ENCODE measurements at regions not wholly inside any gene's neighbourhood (a gene's known extent, or its start where the extent isn't known, plus 50 kb on each side); places are given as distances from the start of the nearest gene placed in this dataset.
"Not testable (repeated sequence)": the region's sequence is repeated elsewhere in the genome, so short reads cannot be mapped to it uniquely, and the experiment has no call there.

GRCh38 chr11:56876621-56877275, 112.0 kb upstream of the OR5AK2 start:
- no peak for DNase-seq

GRCh38 chr11:56855217-56855616, 106.7 kb upstream of the OR9G4 start:
- no peak for DNase-seq

- DNase-seq: no peak
Observed at GRCh38 chr11:56852131-56852530, 103.6 kb upstream of the OR9G4 start.

DNA sequence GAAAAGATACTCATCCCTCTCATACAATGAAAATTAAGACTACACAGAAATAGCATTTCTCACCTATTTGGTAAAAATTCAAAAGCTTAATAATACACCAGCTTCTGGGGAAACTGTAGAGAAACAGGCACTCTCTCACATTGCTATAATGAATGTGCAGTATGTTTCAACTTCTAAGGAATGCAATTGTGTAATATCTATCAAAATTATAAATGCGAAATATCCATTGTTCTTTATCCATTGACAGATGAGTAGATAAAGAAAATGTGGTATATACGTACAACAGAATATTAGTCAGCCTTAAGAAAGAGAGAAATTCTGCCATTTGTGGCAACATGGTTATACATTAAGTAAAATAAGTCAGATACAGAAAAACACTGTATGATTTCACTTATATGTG, 101.4 kb upstream of the OR9G4 start:
- DNase-seq: no peak

DNA sequence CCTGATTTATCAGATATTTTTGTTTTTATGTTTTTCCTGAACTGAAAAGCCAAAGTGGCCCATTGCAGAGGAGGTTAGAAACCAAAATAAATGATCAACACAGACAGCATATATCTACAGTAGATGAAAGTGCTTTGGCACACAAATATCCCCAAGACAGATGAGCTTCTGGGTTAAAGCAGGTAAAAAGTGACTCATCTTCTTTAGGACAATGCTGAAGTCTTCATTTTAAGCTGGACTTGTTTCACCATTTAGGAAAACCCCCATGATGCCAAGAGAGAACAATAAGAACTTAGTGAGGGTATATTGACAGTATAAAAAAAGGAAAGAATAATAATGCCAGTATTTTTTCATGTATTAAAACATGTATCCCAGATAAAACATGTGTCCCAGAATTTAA, 100.8 kb upstream of the OR9G4 start:
- no peak for DNase-seq

DNA sequence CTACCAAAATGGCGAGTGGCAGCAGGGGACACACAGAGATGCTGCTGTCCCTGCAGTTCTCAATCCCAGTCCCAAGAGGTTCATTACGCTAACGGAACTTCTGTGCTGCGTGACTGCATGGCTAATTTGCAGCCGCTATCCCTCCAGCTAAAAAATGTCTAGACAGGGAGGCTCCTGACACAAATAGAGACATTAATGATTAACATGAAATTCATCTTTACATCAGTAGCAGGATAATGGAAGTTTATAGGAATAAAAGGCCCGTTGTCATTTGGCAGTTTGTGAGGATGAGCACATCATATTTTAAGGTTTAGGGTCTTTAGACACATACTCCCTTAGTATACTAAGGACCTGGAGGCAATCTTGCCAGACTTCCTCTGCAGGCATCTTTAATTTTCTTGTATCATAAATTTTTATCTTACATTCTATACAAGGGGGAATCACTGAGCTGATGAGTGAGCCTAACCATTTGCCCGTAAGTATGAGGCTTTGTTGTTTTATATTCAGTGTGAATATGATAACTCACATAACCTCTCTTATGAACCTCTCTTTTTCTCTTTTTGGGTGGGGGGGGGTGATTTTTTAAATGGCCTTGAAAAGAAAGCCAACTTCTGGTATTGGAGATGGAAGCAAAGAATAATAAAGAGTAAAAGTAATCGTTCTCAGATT, 99.8 kb upstream of the OR9G4 start:
- DNase-seq: no peak

- DNase-seq: no peak
Observed at GRCh38 chr11:56846631-56847576, 98.4 kb upstream of the OR9G4 start.

DNA sequence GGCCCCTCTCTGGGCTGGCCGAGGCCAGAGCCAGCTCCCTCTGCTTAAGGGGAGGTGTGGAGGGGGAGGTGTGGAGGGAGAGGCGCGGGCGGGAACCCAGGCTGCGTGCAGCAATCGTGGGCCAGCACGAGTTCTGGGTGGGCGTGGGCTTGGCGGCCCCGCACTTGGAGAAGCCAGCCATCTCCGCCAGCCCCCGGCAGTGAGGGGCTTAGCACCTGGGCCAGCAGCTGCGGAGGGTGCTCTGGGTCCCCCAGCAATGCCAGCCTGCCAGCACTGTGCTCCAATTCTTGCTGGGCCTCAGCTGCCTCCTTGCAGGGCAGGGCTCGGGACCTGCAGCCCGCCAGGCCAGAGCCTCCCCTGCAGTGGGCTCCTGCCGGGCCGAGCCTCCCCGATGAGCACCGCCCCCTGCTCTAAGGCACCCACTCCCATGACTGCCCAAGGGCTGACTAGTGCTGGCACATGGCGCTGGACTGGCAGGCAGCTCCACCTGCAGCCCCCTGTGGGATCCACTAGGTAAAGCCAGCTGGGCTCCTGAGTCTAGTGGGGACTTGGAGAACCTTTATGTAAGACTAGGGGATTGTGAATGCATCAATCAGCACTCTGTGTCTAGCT, 96.7 kb upstream of the OR9G4 start:
- DNase-seq: no peak

GRCh38 chr11:56843816-56844215, 95.3 kb upstream of the OR9G4 start:
- no peak for DNase-seq

DNA sequence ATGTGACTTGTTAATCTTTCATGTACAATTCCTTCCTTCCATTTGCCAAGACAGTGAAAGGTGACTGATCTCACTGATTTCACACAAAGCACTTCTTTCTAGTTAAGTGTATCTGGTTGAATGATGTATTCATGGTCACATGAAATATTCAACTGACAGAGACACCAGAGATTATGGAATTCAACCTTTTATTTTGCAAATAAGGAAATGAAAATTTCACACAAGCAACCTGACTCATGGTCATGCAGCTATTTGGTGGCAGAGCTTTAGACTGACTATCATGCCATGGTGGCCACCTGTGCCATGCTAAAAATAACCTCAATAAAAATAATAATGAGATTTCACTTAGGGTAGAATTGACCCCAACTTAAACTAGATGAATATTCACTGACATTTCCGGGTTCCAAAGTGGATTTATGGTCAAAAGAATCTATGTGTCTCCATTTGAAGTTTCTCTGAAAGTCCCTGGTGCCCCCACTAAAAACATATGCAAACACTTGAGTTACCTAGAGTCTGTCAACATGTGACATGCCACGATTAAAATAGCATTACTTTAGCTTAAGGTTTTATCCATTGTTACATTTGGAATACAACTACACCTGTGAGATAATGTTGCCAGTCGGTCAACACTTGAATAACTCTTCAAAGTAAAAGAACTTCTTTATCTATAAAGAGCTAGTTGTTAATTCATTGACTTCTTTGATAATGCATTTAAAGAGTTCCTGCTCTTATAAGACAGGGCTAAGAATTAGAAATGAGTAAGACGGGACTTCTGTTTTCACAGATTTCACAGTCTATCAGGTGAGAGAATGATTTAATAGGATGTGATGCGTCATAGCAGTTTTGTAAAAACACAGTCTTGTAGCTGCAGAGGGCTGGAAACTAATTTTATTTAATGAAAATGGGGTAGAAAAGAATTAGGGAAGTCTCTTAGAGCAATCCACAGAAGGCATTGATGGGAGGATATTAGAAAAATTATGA, 94.6 kb upstream of the OR9G4 start:
- DNase-seq: no peak

DNA sequence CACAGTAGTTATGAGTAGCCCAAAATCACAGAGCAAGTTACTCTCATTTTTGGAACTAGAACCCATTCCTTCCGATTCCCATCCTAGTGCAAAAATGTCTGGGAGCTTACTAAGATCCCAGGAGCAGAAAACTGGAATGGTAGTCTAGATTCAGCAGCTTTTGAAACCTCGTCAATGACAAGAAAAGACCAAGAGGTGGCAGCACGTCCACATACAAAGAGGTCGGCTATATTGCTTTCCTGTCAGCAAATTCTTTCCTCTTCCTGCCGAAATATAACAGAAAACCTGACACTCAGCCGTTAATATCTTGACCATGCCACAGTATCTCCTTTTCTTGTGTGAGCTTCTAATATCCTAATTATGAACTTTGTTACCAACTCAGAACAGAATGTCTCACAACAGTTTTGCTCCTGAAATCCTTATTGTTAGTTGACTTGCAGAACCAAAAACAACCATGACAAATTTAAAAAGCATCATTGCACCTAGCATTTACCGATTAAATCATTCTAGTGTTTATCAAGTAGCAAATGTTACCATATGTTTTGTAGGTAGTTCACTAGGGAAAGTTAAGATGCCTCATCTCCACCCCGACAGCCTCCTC, 92.8 kb upstream of the OR9G4 start:
- DNase-seq: peak; percentile 7

- not testable (repeated sequence) for DNase-seq
Observed at GRCh38 chr11:56827357-56827756, 78.9 kb upstream of the OR9G4 start.

- DNase-seq: no peak
Observed at GRCh38 chr11:56819916-56820315, 71.4 kb upstream of the OR9G4 start.

DNA sequence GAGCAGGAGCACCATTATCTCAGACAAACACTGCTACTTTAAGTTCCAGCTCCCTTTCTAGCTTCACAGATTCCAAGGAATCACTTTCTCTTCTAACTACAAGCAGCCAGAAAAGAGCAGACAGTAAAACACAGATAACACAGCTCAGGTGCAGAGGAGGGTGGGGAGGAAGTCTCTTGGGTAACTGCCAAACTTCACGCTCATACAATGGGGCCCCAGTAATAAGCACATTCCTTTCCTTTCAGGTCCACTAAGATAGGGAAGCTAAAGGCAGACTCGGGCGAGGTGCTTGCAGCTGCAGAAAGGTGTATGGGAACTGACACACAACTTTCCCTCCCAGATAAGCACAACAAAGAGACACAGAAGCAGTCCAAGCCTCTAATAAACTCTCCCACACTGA, 69.2 kb upstream of the OR9G4 start:
- no peak for DNase-seq

DNA sequence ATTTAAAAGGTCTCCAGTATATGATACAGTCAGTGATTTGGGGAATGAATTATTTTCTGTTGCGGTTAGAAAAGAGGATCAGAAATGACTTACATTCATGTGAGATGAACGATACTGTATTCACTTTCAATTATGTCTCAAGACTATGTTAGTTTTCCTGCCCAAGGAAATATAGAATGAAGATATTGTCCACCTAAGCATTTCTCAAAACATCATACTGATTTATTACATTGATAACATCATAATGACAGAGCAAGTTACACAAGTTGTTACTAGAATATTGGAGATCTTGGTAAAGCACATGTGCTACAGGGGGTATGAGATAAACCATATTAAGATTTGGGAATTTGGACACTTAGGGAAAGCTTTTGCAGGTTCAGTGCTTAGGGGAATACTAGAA, 67.8 kb upstream of the OR9G4 start:
- DNase-seq: no peak

DNA sequence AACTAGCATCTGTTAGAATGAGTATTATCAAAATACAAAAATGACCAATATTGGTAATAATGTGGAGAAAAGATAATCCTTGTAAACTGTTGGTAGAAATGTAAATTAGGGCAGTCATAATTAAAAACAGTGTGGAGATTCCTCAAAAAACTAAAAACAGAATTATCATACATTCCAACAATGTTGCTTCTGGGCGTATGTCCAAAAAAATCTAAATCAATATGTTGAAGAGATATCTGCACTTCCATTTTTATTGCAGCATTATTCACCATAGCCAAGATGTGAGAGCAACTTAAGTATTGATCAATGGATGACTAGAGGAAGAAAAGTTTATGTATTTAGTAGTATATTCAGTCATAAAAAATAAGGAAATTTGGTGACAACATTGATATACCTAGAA, 59.8 kb upstream of the OR9G4 start:
- DNase-seq: no peak

DNA sequence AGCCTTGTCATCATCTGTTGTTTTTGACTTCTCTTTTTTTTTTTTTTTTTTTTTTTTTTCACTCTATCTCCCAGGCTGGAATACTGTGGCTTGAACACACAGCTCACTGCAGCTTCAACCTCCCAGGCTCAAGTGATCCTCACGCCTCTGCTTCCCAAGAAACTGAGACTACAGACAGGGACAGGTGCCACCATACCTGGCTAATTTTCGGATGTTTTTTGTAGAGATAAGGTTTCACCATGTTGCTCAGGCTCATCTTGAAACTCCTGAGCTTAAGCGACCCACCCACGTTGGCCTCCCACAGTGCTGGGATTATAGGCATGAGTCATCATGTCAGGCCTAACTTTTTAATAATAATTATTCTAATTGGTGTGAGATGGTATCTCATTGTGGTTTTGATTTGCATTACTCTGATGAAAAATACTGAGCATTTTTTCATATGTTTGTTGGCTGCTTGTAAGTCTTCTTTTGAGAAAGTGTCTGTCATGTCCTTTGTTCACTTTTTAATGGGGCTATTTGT, 51.3 kb upstream of the OR9G4 start:
- no peak for DNase-seq
